DND-41 (cell line): ENCODE measurements at regions not wholly inside any gene's neighbourhood (a gene's known extent, or its start where the extent isn't known, plus 50 kb on each side); places are given as distances from the start of the nearest gene placed in this dataset.

Source experiments
- ATAC-seq: fragments of 200-7000 bp; cut with Tn5 transposase; 3 replicates; pipeline ENCODE4 v1.9.1; 2021; ENCODE audit warnings: low read depth; ENCODE audit not compliant: insufficient read depth
- DNase-seq: peaks from one replicate; pipeline ENCODE4 v3.0.0-alpha.2; 2020
- H2AFZ ChIP-seq: 2 replicates; pipeline ENCODE4 v1.6.0; 2012; ENCODE audit warnings: low read depth, low read length
- H3K27ac ChIP-seq: 2 replicates; pipeline ENCODE4 v1.5.1; 2012; ENCODE audit warnings: low read length, inconsistent platforms
- H3K27me3 ChIP-seq: fragments of 200-600 bp; sonication (generic); 2 replicates; pipeline ENCODE4 v1.6.0; 2012; ENCODE audit warnings: low read length, mild to moderate bottlenecking, inconsistent platforms; ENCODE audit not compliant: insufficient read depth, poor library complexity
- H3K36me3 ChIP-seq: 2 replicates; pipeline ENCODE4 v1.5.1; 2012; ENCODE audit warnings: low read length, inconsistent platforms; ENCODE audit not compliant: insufficient read depth
- H3K4me1 ChIP-seq: 2 replicates; pipeline ENCODE4 v1.5.1; 2012; ENCODE audit warnings: mild to moderate bottlenecking, low read length; ENCODE audit not compliant: insufficient read depth
- H3K4me2 ChIP-seq: 2 replicates; pipeline ENCODE4 v1.6.0; 2012; ENCODE audit warnings: mild to moderate bottlenecking, moderate library complexity, low read length, inconsistent platforms; ENCODE audit not compliant: insufficient read depth
- H3K4me3 ChIP-seq, 2 experiments: fragments of 200-600 bp in 1 of 2; shearing (Covaris generic) in 1 of 2; 2 replicates each; pipeline ENCODE4 v1.5.1; 2012 to 2016; ENCODE audit warnings: inconsistent platforms in 2 of 2, low read length in 2 of 2, mild to moderate bottlenecking in 2 of 2, low read depth in 1 of 2, moderate library complexity in 1 of 2
- H3K79me2 ChIP-seq: 2 replicates; pipeline ENCODE4 v1.6.0; 2012; ENCODE audit warnings: low read length, inconsistent platforms; ENCODE audit not compliant: insufficient read depth
- H3K9ac ChIP-seq: 2 replicates; pipeline ENCODE4 v1.6.0; 2012; ENCODE audit warnings: low read depth, mild to moderate bottlenecking, inconsistent platforms, low read length, moderate library complexity
- H3K9me3 ChIP-seq: 2 replicates; pipeline ENCODE4 v1.5.1; 2012; ENCODE audit warnings: low read length, moderate library complexity, mild to moderate bottlenecking, inconsistent platforms; ENCODE audit not compliant: insufficient read depth, severe bottlenecking
- H4K20me1 ChIP-seq: 2 replicates; pipeline ENCODE4 v1.6.0; 2012; ENCODE audit warnings: low read length; ENCODE audit not compliant: insufficient read depth
- CTCF ChIP-seq: IDR thresholded peaks from 2 replicates; pipeline ENCODE4 v1.5.1; 2012; ENCODE audit warnings: borderline replicate concordance, low read length, moderate library complexity, mild to moderate bottlenecking; ENCODE audit not compliant: poor library complexity, severe bottlenecking; ENCODE audit errors: extremely low read depth
- EZH2 ChIP-seq: IDR thresholded peaks from 3 replicates; pipeline ENCODE4 v1.6.1; 2012; ENCODE audit warnings: borderline replicate concordance, low read depth, mild to moderate bottlenecking, moderate library complexity, low read length, inconsistent platforms; ENCODE audit not compliant: severe bottlenecking

GRCh38 chr6:163754866-163755265 is 340.3 kb downstream of the QKI start:
- Histone ChIP-seq H3K27ac (no peak overlapping the region), H3K9ac (no peak overlapping the region), H3K36me3 (no peaks in the 10 kb centered on the region), H3K4me1 (no peaks in the 10 kb centered on the region), H3K4me3 (no peak overlapping the region), H3K9me3 (peaks cover 2% of the 10 kb centered on the region), H4K20me1 (no peaks in the 10 kb centered on the region), H3K4me2 (no peak overlapping the region), H2AFZ (no peak overlapping the region), H3K27me3 (no peaks in the 10 kb centered on the region), H3K79me2 (no peaks in the 10 kb centered on the region)
- TF ChIP-seq CTCF: no peak
- no peak for TF ChIP-seq EZH2
- DNase-seq (no peak), ATAC-seq (no peak)

- Histone ChIP-seq H3K9ac (no peak overlapping the region), H3K27me3 (no peaks in the 10 kb centered on the region), H3K4me1 (no peaks in the 10 kb centered on the region), H3K79me2 (no peaks in the 10 kb centered on the region), H2AFZ (no peak overlapping the region), H3K4me3 (no peak overlapping the region), H3K36me3 (no peaks in the 10 kb centered on the region), H3K4me2 (no peak overlapping the region), H4K20me1 (no peaks in the 10 kb centered on the region), H3K27ac (no peak overlapping the region), H3K9me3 (peaks cover 2% of the 10 kb centered on the region)
- no peak for DNase-seq
- TF ChIP-seq EZH2 (no peak), CTCF (no peak)
- no peak for ATAC-seq
These were observed 338.9 kb downstream of the QKI start for GRCh38 chr6:163753430-163753829.

GRCh38 chr6:163752446-163752845 is 337.9 kb downstream of the QKI start:
- DNase-seq (no peak), ATAC-seq (no peak)
- Histone ChIP-seq H3K9me3 (peaks cover 2% of the 10 kb centered on the region), H3K79me2 (no peaks in the 10 kb centered on the region), H3K27ac (no peak overlapping the region), H3K4me2 (no peak overlapping the region), H3K4me3 (no peak overlapping the region), H2AFZ (no peak overlapping the region), H3K27me3 (no peaks in the 10 kb centered on the region), H3K4me1 (no peaks in the 10 kb centered on the region), H3K36me3 (no peaks in the 10 kb centered on the region), H3K9ac (no peak overlapping the region), H4K20me1 (no peaks in the 10 kb centered on the region)
- TF ChIP-seq CTCF: no peak
- no peak for TF ChIP-seq EZH2

DNA sequence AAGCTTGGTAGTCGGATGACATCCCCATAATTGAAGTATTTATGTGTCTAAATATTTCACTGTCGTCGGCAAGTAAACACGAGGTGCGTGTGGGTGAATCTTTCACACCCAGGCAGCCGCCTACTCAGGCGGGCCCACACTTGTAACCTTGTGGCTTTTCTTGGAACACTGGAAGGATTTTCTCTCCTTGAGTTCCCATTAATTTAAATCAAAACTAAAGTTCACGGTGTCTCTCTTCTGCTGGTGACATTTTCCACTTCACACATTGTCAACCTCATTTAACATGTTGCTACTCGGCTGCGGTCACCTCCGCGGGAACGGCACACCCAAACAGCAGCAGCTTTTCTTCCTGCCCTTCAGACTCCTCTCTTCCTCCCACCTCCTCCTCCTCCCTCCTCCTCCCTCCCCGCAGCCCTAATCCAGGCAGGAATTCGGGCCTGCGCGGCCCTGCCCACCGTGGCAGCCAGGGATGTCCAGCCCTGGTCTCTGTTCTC is 336.6 kb downstream of the QKI start:
- H3K4me2 ChIP-seq: no peak overlapping the region
- no peak overlapping the region for H3K9ac ChIP-seq
- DNase-seq (no peak), ATAC-seq (no peak)
- no peaks in the 10 kb centered on the region for H4K20me1 ChIP-seq
- no peak overlapping the region for H2AFZ ChIP-seq
- H3K4me1 ChIP-seq: no peaks in the 10 kb centered on the region
- no peak overlapping the region for H3K4me3 ChIP-seq
- no peaks in the 10 kb centered on the region for H3K36me3 ChIP-seq
- no peaks in the 10 kb centered on the region for H3K27me3 ChIP-seq
- H3K9me3 ChIP-seq: peaks cover 5% of the 10 kb centered on the region
- no peak overlapping the region for H3K27ac ChIP-seq
- H3K79me2 ChIP-seq: no peaks in the 10 kb centered on the region
- TF ChIP-seq EZH2 (no peak), CTCF (no peak)
